CD4-positive, alpha-beta T cell (primary cell): ENCODE measurements at regions not wholly inside any gene's neighbourhood (a gene's known extent, or its start where the extent isn't known, plus 50 kb on each side); places are given as distances from the start of the nearest gene placed in this dataset.

Experiments
- ATAC-seq: fragments of 200-7000 bp; cut with Tn5 transposase; one replicate; pipeline ENCODE4 v1.10.0; 2022; ENCODE audit warnings: mild to moderate bottlenecking; ENCODE audit not compliant: poor library complexity
- CTCF ChIA-PET: fragments of 350-600 bp; sonication (Branson Sonifier 250); formaldehyde crosslinking; loops from one replicate; lab custom pipeline; 2021; ENCODE audit warnings: antibody characterized with exemption, inconsistent platforms; lab: Charles Lee
- POLR2A ChIA-PET: fragments of 350-600 bp; sonication (Branson Sonifier 250); formaldehyde crosslinking; loops from one replicate; lab custom pipeline; 2021; ENCODE audit warnings: antibody characterized with exemption, inconsistent platforms; lab: Charles Lee
- DNase-seq, 14 experiments: peaks; one replicate each; pipeline ENCODE4 v3.0.0-alpha.2; 2013 to 2020; ENCODE audit warnings: mixed read lengths in 2 of 14
- H3K27ac ChIP-seq, 2 donors: one replicate each; pipeline versions ENCODE4 v1.5.1 to v1.7.0; 2013; ENCODE audit warnings: low read length in 2 of 2, low read depth in 1 of 2, mild to moderate bottlenecking in 1 of 2
- H3K27me3 ChIP-seq, 2 experiments: 1 replicate in 1 of 2; 2 replicates in 1 of 2; pipeline versions ENCODE4 v1.6.1 to v1.7.0; 2013; ENCODE audit warnings: low read length in 2 of 2, control low read depth in 1 of 2, mild to moderate bottlenecking in 1 of 2, moderate library complexity in 1 of 2; ENCODE audit not compliant: insufficient read depth in 2 of 2, control insufficient read depth in 1 of 2
- H3K36me3 ChIP-seq: one replicate; pipeline ENCODE4 v1.6.1; 2013; ENCODE audit warnings: low read length, control low read depth; ENCODE audit not compliant: insufficient read depth
- H3K4me1 ChIP-seq: one replicate; pipeline ENCODE4 v1.6.1; 2013; ENCODE audit warnings: low read length, control low read depth; ENCODE audit not compliant: insufficient read depth
- H3K4me3 ChIP-seq: one replicate; pipeline ENCODE4 v1.5.1; 2013; ENCODE audit warnings: mild to moderate bottlenecking, low read length, moderate library complexity
- H3K9me3 ChIP-seq, 2 experiments: 1 replicate in 1 of 2; 2 replicates in 1 of 2; pipeline versions ENCODE4 v1.6.1 to v1.7.0; 2013; ENCODE audit warnings: low read length in 2 of 2, mild to moderate bottlenecking in 2 of 2, control low read depth in 1 of 2, moderate library complexity in 1 of 2; ENCODE audit not compliant: control insufficient read depth in 1 of 2, insufficient read depth in 1 of 2
- H3K27ac Mint-ChIP-seq: one replicate; pipeline ENCODE4 v1.8.0; 2020; ENCODE audit warnings: mixed read lengths
- H3K27me3 Mint-ChIP-seq: one replicate; pipeline ENCODE4 v1.8.0; 2021; ENCODE audit warnings: mixed read lengths
- H3K36me3 Mint-ChIP-seq: one replicate; pipeline ENCODE4 v1.8.0; 2021; ENCODE audit warnings: low read depth, mixed read lengths
- H3K4me1 Mint-ChIP-seq: one replicate; pipeline ENCODE4 v1.8.0; 2021; ENCODE audit warnings: low read depth, mixed read lengths
- H3K4me3 Mint-ChIP-seq: one replicate; pipeline ENCODE4 v1.8.0; 2020; ENCODE audit warnings: mild to moderate bottlenecking, mixed read lengths
- H3K9me3 Mint-ChIP-seq: one replicate; pipeline ENCODE4 v1.8.0; 2020; ENCODE audit warnings: mixed read lengths
- intact Hi-C, 2 experiments: fragments of 100-400 bp; cut with DNase I in 1 of 2; cut with micrococcal nuclease in 1 of 2; formaldehyde crosslinking; loops; one replicate each; pipeline versions ENCODE4 v1.15.1 to v1.9.0; 2023 to 2025; cut with DNase I, micrococcal nuclease
- TF ChIP-seq, protein P1 (sequence below): fragments of 200-600 bp; IDR thresholded peaks from one replicate; pipeline ENCODE4 v1.8.0; 2022; ENCODE audit warnings: antibody characterized with exemption, mild to moderate bottlenecking

DNA sequence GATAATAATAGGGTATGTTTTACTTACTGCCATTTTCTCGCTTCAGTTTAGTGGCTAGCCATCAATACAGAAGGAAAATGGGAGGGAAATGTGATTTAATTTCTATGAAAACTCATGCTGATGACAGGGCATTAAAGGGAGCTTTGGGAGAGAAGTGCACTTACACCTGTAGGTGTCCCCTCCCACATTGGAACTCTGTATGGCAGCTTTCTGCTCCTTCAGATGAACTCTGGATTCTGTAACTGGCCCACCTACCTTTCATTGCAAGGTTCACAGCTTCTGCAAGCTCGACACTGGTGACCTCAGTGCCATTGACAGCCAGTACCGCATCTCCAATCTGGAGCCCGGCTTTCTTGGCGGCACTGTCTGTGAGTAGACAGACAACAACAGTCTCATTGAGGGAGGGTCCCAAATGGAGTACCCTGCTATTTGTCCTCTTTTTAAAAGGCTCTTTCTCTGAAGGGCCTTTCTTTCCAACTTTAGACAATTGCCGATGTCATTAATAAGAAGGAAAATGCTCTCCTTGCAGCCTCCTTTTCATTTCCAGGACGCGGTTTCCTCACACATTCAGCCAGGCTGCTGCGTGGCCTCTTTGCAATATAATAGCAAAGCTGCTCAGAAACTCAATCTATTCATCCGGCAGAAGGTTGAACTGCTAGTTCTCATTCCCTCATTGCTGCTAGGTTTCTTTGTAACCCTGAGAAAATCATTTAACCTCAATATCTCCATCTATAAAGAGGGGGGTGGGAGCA, 63.6 kb downstream of the NUDT12 start:
- Mint-ChIP-seq H3K36me3 (no peaks in the 10 kb centered on the region), H3K9me3 (no peaks in the 10 kb centered on the region), H3K27ac (no peak overlapping the region), H3K4me1 (no peaks in the 10 kb centered on the region), H3K4me3 (no peak overlapping the region), H3K27me3 (peaks cover 38% of the 10 kb centered on the region)
- POLR2A ChIA-PET = no interaction called here
- CTCF ChIA-PET = no interaction called here
- H3K27me3 ChIP-seq = peaks cover 0 to 19% of the 10 kb centered on the region in 2 experiments
- intact Hi-C loops = no loop called here
- no peak overlapping the region for H3K4me3 ChIP-seq
- H3K27ac ChIP-seq = no peak overlapping the region
- no peaks in the 10 kb centered on the region for H3K9me3 ChIP-seq
- DNase-seq = no peak
- no peaks in the 10 kb centered on the region for H3K36me3 ChIP-seq
- H3K4me1 ChIP-seq = no peaks in the 10 kb centered on the region
- TF ChIP-seq, protein P1, sequence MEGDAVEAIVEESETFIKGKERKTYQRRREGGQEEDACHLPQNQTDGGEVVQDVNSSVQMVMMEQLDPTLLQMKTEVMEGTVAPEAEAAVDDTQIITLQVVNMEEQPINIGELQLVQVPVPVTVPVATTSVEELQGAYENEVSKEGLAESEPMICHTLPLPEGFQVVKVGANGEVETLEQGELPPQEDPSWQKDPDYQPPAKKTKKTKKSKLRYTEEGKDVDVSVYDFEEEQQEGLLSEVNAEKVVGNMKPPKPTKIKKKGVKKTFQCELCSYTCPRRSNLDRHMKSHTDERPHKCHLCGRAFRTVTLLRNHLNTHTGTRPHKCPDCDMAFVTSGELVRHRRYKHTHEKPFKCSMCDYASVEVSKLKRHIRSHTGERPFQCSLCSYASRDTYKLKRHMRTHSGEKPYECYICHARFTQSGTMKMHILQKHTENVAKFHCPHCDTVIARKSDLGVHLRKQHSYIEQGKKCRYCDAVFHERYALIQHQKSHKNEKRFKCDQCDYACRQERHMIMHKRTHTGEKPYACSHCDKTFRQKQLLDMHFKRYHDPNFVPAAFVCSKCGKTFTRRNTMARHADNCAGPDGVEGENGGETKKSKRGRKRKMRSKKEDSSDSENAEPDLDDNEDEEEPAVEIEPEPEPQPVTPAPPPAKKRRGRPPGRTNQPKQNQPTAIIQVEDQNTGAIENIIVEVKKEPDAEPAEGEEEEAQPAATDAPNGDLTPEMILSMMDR = no peak
- no peak for ATAC-seq

DNA sequence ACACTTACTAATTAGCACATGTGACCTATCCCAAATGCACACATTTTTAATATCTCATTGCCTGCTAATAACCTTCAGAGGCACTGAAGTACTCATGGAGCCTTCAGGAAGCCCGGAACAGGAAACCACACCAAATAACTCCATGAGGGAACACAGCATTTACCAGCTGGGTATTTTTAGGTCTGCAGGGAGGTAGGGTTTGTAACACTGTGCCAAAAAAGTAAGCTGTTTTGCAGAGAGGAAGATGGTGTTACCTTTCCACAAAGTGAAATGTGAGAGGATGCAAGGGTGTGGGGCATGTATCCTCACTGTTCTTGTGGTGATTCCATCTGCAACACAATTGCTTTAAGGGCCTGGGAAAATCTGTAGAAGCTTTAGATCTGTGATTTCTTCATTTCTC, 64.4 kb downstream of the NUDT12 start:
- intact Hi-C loops = no loop called here
- ATAC-seq = no peak

DNA sequence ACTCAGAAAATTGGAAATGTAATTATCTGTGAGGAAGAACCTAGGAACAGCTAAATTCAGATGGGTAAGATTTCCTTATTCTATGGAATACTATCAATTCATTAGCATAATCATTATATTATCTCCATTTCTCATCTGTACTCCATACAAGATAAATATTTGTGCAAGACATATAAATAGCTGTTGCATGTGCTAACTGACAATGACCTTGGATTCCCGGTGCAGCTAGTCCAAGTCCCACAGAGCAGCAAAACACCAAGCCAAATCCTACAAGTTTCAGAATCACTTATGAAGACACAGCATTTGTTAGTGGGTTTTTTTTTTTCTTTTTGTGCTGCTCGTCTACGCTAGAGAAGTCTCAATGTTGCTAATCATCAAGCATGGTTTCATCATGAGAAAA, 64.8 kb downstream of the NUDT12 start:
- DNase-seq = no peak
- CTCF ChIA-PET = no interaction called here

More for the DNA sequence above, 64.4 kb downstream of the NUDT12 start:
- Histone ChIP-seq H3K27ac (no peak overlapping the region), H3K27me3 (peaks cover 0 to 23% of the 10 kb centered on the region in 2 experiments), H3K9me3 (no peaks in the 10 kb centered on the region), H3K36me3 (no peaks in the 10 kb centered on the region), H3K4me3 (no peak overlapping the region), H3K4me1 (no peaks in the 10 kb centered on the region)
- Mint-ChIP-seq H3K4me1 (no peaks in the 10 kb centered on the region), H3K27me3 (peaks cover 34% of the 10 kb centered on the region), H3K4me3 (no peak overlapping the region), H3K36me3 (no peaks in the 10 kb centered on the region), H3K9me3 (no peaks in the 10 kb centered on the region), H3K27ac (no peak overlapping the region)
- no peak for DNase-seq
- TF ChIP-seq, protein P1 = no peak
- CTCF ChIA-PET = no interaction called here
- POLR2A ChIA-PET = no interaction called here

More for the DNA sequence above, 64.8 kb downstream of the NUDT12 start:
- Histone ChIP-seq H3K36me3 (no peaks in the 10 kb centered on the region), H3K4me3 (no peak overlapping the region), H3K4me1 (no peaks in the 10 kb centered on the region), H3K9me3 (no peaks in the 10 kb centered on the region), H3K27ac (no peak overlapping the region), H3K27me3 (peaks cover 0 to 23% of the 10 kb centered on the region in 2 experiments)
- ATAC-seq = no peak
- POLR2A ChIA-PET = no interaction called here
- no peak overlapping the region for H3K4me3 Mint-ChIP-seq
- intact Hi-C loops = no loop called here
- no peaks in the 10 kb centered on the region for H3K4me1 Mint-ChIP-seq
- no peak overlapping the region for H3K27ac Mint-ChIP-seq
- peaks cover 34% of the 10 kb centered on the region for H3K27me3 Mint-ChIP-seq
- H3K36me3 Mint-ChIP-seq = no peaks in the 10 kb centered on the region
- no peaks in the 10 kb centered on the region for H3K9me3 Mint-ChIP-seq
- TF ChIP-seq, protein P1 = no peak
